GM12878 (cell line): ENCODE measurements at regions not wholly inside any gene's neighbourhood (a gene's known extent, or its start where the extent isn't known, plus 50 kb on each side); places are given as distances from the start of the nearest gene placed in this dataset.

ENCODE experiments used
- ATAC-seq: fragments of 200-7000 bp; cut with Tn5 transposase; 3 replicates; pipeline ENCODE4 v1.9.1; 2020; ENCODE audit warnings: mild to moderate bottlenecking, moderate library complexity
- BruUV-seq: library from RNA; stranded (reverse); fragments of 400-500 nt; replicated peaks from 2 replicates; lab custom pipeline; 2021; lab: Mats Ljungman, UMichigan
- CTCF ChIA-PET: fragments of 300-600 bp; sonication (Branson Sonifier 250); formaldehyde crosslinking; extraction: SDS; loops from one replicate; lab custom pipeline; 2021; ENCODE audit warnings: inconsistent platforms; lab: Yijun Ruan, JAX
- POLR2A ChIA-PET: fragments of 350-600 bp; formaldehyde crosslinking; extraction: SDS; loops from one replicate; lab custom pipeline; 2021; ENCODE audit warnings: inconsistent platforms; lab: Charles Lee
- RAD21 ChIA-PET: fragments of 300-600 bp; sonication (Branson Sonifier 250); formaldehyde crosslinking; loops from one replicate; lab custom pipeline; 2023; ENCODE audit warnings: antibody characterized with exemption; ENCODE audit not compliant: unreplicated experiment; lab: Charles Lee
- SMC1A ChIA-PET: fragments of 300-600 bp; sonication (Branson Sonifier 250); formaldehyde crosslinking; loops from one replicate; lab custom pipeline; 2023; ENCODE audit not compliant: unreplicated experiment, uncharacterized antibody; lab: Charles Lee
- DNase-seq: peaks from one replicate; pipeline ENCODE4 v3.0.0-alpha.2; 2011; ENCODE audit warnings: low read depth, low spot score
- FAIRE-seq: peaks from 3 replicates; lab custom pipeline; 2011; peaks lifted over from hg19 to GRCh38; lab: Jason Lieb, UNC
- H2AFZ ChIP-seq: 2 replicates; pipeline ENCODE4 v1.6.0; 2011; ENCODE audit warnings: low read depth, low read length, control low read depth; ENCODE audit not compliant: control insufficient read depth
- H3K27ac ChIP-seq: 2 replicates; pipeline ENCODE4 v1.5.1; 2011; ENCODE audit warnings: control low read depth; ENCODE audit not compliant: control insufficient read depth, insufficient read depth
- H3K27me3 ChIP-seq, 2 experiments: replicated peaks in 1 of 2; 2 replicates each; pipeline versions ENCODE4 v1.6.0 to v1.6.1; 2011; ENCODE audit warnings: low read length in 1 of 2; ENCODE audit not compliant: control insufficient read depth in 2 of 2, insufficient read depth in 2 of 2
- H3K36me3 ChIP-seq, 2 experiments: 2 replicates each; pipeline ENCODE4 v1.5.1; 2011; ENCODE audit warnings: low read length in 1 of 2; ENCODE audit not compliant: control insufficient read depth in 2 of 2, insufficient read depth in 2 of 2
- H3K4me1 ChIP-seq: 2 replicates; pipeline ENCODE4 v1.6.1; 2011; ENCODE audit warnings: mild to moderate bottlenecking, low read length, moderate library complexity, mixed read lengths; ENCODE audit not compliant: control insufficient read depth, insufficient read depth
- H3K4me2 ChIP-seq: 2 replicates; pipeline ENCODE4 v1.6.0; 2011; ENCODE audit warnings: control low read depth; ENCODE audit not compliant: control insufficient read depth, insufficient read depth
- H3K4me3 ChIP-seq: fragments of 200-600 bp; sonication (generic); 2 replicates; pipeline ENCODE4 v1.5.1; 2016
- H3K79me2 ChIP-seq: 2 replicates; pipeline ENCODE4 v1.6.0; 2011; ENCODE audit warnings: low read length; ENCODE audit not compliant: control insufficient read depth, insufficient read depth
- H3K9ac ChIP-seq: 2 replicates; pipeline ENCODE4 v1.8.0; 2011; ENCODE audit warnings: low read length, control low read depth, mixed read lengths; ENCODE audit not compliant: control insufficient read depth, insufficient read depth
- H3K9me3 ChIP-seq: replicated peaks from 3 replicates; pipeline ENCODE4 v1.5.1; 2011; ENCODE audit warnings: mild to moderate bottlenecking, low read length; ENCODE audit not compliant: control insufficient read depth, insufficient read depth
- H4K20me1 ChIP-seq: 2 replicates; pipeline ENCODE4 v1.6.0; 2011; ENCODE audit not compliant: control insufficient read depth, insufficient read depth
- ATF3 ChIP-seq: IDR thresholded peaks from 2 replicates; pipeline ENCODE4 v1.6.1; 2011; ENCODE audit warnings: low read depth, mild to moderate bottlenecking, low read length, moderate library complexity, borderline replicate concordance; ENCODE audit errors: extremely low read depth
- ESRRA ChIP-seq: IDR thresholded peaks from 2 replicates; pipeline ENCODE4 v1.6.1; 2012; ENCODE audit warnings: mild to moderate bottlenecking, low read length, improper control_type of control experiment
- HDAC6 ChIP-seq: fragments of 200-600 bp; sonication (generic); IDR thresholded peaks from one replicate; pipeline ENCODE4 v1.8.0; 2017; ENCODE audit warnings: antibody characterized with exemption; ENCODE audit not compliant: unreplicated experiment
- IRF4 ChIP-seq: IDR thresholded peaks from 2 replicates; pipeline ENCODE4 v1.6.1; 2011; ENCODE audit warnings: low read depth, low read length
- MLLT1 ChIP-seq: fragments of 450-650 bp; IDR thresholded peaks from 2 replicates; pipeline ENCODE4 v1.6.1; 2016; ENCODE audit warnings: mild to moderate bottlenecking
- RAD21 ChIP-seq: IDR thresholded peaks from 2 replicates; pipeline ENCODE4 v1.6.1; 2011; ENCODE audit warnings: mild to moderate bottlenecking, low read depth, low read length, moderate library complexity; ENCODE audit not compliant: insufficient read depth
- SREBF1 ChIP-seq: IDR thresholded peaks from 2 replicates; pipeline ENCODE4 v1.6.1; 2012; ENCODE audit warnings: mild to moderate bottlenecking, low read length
- ZSCAN29 ChIP-seq: fragments of 450-650 bp; IDR thresholded peaks from 2 replicates; pipeline ENCODE4 v1.6.1; 2017; ENCODE audit warnings: mild to moderate bottlenecking, moderate library complexity
- WGBS: methylation state at CpG from one replicate; pipeline ENCODE4 v1.1.6; 2016; ENCODE audit warnings: low lambda C conversion rate; ENCODE audit not compliant: insufficient replicate concordance, insufficient coverage; ENCODE audit errors: missing lambda C conversion rate; 5-methylcytosine and 5-hydroxymethylcytosine counted together
- in situ Hi-C: fragments of 300-500 bp; cut with MboI; formaldehyde crosslinking; loops from 9 replicates; pipeline ENCODE4 v1.14.3; 2018; ENCODE audit warnings: mixed read lengths
- intact Hi-C: fragments of 100-400 bp; cut with micrococcal nuclease; formaldehyde crosslinking; loops from one replicate; pipeline ENCODE4 v1.14.2; 2022; ENCODE audit not compliant: unreplicated experiment
- TF ChIP-seq, protein P1 (sequence below): fragments of 450-650 bp; IDR thresholded peaks from 2 replicates; pipeline ENCODE4 v1.6.1; 2016; ENCODE audit warnings: mild to moderate bottlenecking
- TF ChIP-seq, protein P2 (sequence below): fragments of 450-650 bp; IDR thresholded peaks from 2 replicates; pipeline ENCODE4 v1.6.1; 2017; ENCODE audit warnings: mild to moderate bottlenecking, moderate library complexity
- TF ChIP-seq, protein P3 (sequence below): IDR thresholded peaks from 2 replicates; pipeline ENCODE4 v1.6.1; 2011; ENCODE audit warnings: mild to moderate bottlenecking, low read depth, low read length, moderate library complexity; ENCODE audit not compliant: insufficient replicate concordance
- TF ChIP-seq, protein P4 (sequence below): IDR thresholded peaks from 2 replicates; pipeline ENCODE4 v1.6.1; 2012; ENCODE audit warnings: low read length, inconsistent platforms

DNA sequence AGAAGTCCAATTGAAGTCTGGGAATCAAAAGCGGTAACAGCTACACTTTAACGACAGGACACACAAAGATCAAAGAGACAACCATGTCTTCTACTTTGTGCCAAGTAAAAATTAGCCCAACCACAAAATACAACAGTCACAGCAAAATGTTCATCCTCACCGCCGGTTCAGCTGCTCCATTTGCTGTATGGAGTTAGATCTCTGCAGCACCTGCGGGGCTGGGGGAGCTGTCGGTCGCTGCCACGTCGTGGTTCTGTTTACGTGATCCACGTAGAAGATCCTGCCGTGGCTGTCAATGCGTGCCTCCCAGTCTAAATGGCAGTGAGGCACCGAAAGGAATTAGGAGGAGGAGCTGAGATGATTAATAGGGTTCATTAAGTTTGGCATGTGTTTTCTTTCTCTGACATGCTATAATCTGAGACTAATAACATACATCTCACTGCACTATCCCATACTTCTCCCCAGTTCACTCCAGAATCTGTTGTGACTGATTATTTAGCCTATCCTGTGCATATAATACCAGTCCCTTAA is 136.5 kb upstream of the STK17B start:
- H2AFZ ChIP-seq, result no peak overlapping the region
- H3K4me1 ChIP-seq, result no peaks in the 10 kb centered on the region
- BruUV-seq, result no TSS peak
- no peaks in the 10 kb centered on the region for H3K27me3 ChIP-seq
- H4K20me1 ChIP-seq, result no peaks in the 10 kb centered on the region
- no peak overlapping the region for H3K27ac ChIP-seq
- ATAC-seq (no peak), DNase-seq (no peak), FAIRE-seq (no peak)
- ChIA-PET CTCF (interaction anchor here (1.2 to 1.8 kb wide), 2 partner anchors 146 to 230 kb away, joined by 4 to 6 read pairs; no protein-coding TSS in a partner anchor), SMC1A (interaction anchor here (1.1 to 2.4 kb wide), 4 partner anchors 24 to 159 kb away, joined by 4 to 6 read pairs (median 5); no protein-coding TSS in a partner anchor), POLR2A (no interaction called here), RAD21 (interaction anchor here (2.6 kb wide), 1 partner anchor 145 kb away, joined by 10 read pairs; no protein-coding TSS in a partner anchor)
- H3K4me2 ChIP-seq, result no peak overlapping the region
- no peaks in the 10 kb centered on the region for H3K79me2 ChIP-seq
- 90% methylated on average over 14 of the region's 14 CpGs for WGBS
- in situ Hi-C loops, result no loop called here
- no peaks in the 10 kb centered on the region; the same call in 2 of the 3 replicates for H3K9me3 ChIP-seq
- no peak overlapping the region for H3K4me3 ChIP-seq
- H3K9ac ChIP-seq, result no peak overlapping the region
- TF ChIP-seq, protein P1, sequence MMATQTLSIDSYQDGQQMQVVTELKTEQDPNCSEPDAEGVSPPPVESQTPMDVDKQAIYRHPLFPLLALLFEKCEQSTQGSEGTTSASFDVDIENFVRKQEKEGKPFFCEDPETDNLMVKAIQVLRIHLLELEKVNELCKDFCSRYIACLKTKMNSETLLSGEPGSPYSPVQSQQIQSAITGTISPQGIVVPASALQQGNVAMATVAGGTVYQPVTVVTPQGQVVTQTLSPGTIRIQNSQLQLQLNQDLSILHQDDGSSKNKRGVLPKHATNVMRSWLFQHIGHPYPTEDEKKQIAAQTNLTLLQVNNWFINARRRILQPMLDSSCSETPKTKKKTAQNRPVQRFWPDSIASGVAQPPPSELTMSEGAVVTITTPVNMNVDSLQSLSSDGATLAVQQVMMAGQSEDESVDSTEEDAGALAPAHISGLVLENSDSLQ, result no peak
- TF ChIP-seq ATF3, result no peak
- TF ChIP-seq, protein P2, sequence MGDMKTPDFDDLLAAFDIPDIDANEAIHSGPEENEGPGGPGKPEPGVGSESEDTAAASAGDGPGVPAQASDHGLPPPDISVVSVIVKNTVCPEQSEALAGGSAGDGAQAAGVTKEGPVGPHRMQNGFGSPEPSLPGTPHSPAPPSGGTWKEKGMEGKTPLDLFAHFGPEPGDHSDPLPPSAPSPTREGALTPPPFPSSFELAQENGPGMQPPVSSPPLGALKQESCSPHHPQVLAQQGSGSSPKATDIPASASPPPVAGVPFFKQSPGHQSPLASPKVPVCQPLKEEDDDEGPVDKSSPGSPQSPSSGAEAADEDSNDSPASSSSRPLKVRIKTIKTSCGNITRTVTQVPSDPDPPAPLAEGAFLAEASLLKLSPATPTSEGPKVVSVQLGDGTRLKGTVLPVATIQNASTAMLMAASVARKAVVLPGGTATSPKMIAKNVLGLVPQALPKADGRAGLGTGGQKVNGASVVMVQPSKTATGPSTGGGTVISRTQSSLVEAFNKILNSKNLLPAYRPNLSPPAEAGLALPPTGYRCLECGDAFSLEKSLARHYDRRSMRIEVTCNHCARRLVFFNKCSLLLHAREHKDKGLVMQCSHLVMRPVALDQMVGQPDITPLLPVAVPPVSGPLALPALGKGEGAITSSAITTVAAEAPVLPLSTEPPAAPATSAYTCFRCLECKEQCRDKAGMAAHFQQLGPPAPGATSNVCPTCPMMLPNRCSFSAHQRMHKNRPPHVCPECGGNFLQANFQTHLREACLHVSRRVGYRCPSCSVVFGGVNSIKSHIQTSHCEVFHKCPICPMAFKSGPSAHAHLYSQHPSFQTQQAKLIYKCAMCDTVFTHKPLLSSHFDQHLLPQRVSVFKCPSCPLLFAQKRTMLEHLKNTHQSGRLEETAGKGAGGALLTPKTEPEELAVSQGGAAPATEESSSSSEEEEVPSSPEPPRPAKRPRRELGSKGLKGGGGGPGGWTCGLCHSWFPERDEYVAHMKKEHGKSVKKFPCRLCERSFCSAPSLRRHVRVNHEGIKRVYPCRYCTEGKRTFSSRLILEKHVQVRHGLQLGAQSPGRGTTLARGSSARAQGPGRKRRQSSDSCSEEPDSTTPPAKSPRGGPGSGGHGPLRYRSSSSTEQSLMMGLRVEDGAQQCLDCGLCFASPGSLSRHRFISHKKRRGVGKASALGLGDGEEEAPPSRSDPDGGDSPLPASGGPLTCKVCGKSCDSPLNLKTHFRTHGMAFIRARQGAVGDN, result no peak
- no peak for TF ChIP-seq RAD21
- TF ChIP-seq, protein P3, sequence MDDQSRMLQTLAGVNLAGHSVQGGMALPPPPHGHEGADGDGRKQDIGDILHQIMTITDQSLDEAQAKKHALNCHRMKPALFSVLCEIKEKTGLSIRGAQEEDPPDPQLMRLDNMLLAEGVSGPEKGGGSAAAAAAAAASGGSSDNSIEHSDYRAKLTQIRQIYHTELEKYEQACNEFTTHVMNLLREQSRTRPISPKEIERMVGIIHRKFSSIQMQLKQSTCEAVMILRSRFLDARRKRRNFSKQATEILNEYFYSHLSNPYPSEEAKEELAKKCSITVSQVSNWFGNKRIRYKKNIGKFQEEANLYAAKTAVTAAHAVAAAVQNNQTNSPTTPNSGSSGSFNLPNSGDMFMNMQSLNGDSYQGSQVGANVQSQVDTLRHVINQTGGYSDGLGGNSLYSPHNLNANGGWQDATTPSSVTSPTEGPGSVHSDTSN, result no peak
- TF ChIP-seq ESRRA, result no peak
- no peak for TF ChIP-seq HDAC6
- TF ChIP-seq MLLT1, result no peak
- TF ChIP-seq, protein P4, sequence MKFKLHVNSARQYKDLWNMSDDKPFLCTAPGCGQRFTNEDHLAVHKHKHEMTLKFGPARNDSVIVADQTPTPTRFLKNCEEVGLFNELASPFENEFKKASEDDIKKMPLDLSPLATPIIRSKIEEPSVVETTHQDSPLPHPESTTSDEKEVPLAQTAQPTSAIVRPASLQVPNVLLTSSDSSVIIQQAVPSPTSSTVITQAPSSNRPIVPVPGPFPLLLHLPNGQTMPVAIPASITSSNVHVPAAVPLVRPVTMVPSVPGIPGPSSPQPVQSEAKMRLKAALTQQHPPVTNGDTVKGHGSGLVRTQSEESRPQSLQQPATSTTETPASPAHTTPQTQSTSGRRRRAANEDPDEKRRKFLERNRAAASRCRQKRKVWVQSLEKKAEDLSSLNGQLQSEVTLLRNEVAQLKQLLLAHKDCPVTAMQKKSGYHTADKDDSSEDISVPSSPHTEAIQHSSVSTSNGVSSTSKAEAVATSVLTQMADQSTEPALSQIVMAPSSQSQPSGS, result no peak
- no peak for TF ChIP-seq IRF4
- TF ChIP-seq ZSCAN29, result no peak
- no peak for TF ChIP-seq SREBF1
- TF ChIP-seq, all 136 proteins: peak for 0
- H3K36me3 ChIP-seq, result peaks cover 2 to 17% of the 10 kb centered on the region in 2 experiments; a peak in 3 of 4 replicates
- intact Hi-C loops, result no loop called here
